ENCODE measurements at regions not wholly inside any gene's neighbourhood (a gene's known extent, or its start where the extent isn't known, plus 50 kb on each side); places are given as distances from the start of the nearest gene placed in this dataset.

- H2BK15ac ChIP-seq (replicated peaks; ENCODE audit: low read depth), result no peak overlapping the region
- H2BK5ac ChIP-seq (ENCODE audit: low read length), result no peak overlapping the region
- no peak overlapping the region for H4K8ac ChIP-seq (ENCODE audit: low read depth, low read length)
- no peak overlapping the region for H3K56ac ChIP-seq (ENCODE audit: low read length)
- H3K79me2 ChIP-seq (ENCODE audit: control insufficient read depth, insufficient read depth, low read length), result no peaks in the 10 kb centered on the region
- WGBS (ENCODE audit: extremely low coverage, insufficient coverage, low lambda C conversion rate), result no CpG with 5 or more reads among the region's 3 CpGs
- H3K9ac ChIP-seq (ENCODE audit: low read length), result no peak overlapping the region
- no peak overlapping the region for H3K4me3 ChIP-seq (ENCODE audit: low read length)
- no peak overlapping the region for H3K27ac ChIP-seq (ENCODE audit: low read depth, low read length)
- H3K36me3 ChIP-seq (ENCODE audit: control insufficient read depth, insufficient read depth, low read length), result no peaks in the 10 kb centered on the region
- H3K4me1 ChIP-seq (ENCODE audit: control insufficient read depth, low read depth, low read length), result no peaks in the 10 kb centered on the region
- H3K4me2 ChIP-seq (ENCODE audit: low read length), result no peak overlapping the region
- H3K4ac ChIP-seq (ENCODE audit: low read depth, low read length), result no peak overlapping the region
- H4K5ac ChIP-seq (ENCODE audit: low read length), result no peak overlapping the region
- no peaks in the 10 kb centered on the region for H3K27me3 ChIP-seq (ENCODE audit: insufficient read depth, low read length, poor library complexity)
- H3K18ac ChIP-seq (ENCODE audit: low read length), result no peak overlapping the region
- DNase-seq, result no peak
- no peak overlapping the region for H2BK120ac ChIP-seq (ENCODE audit: low read depth, low read length)
- H3K23ac ChIP-seq (ENCODE audit: low read length), result no peak overlapping the region
- no peak overlapping the region for H2AK5ac ChIP-seq (ENCODE audit: low read length)
- H3K79me1 ChIP-seq (ENCODE audit: low read length), result no peaks in the 10 kb centered on the region
These were observed 186.4 kb upstream of the FAM78B start for GRCh38 chr1:166353213-166353612.

DNA sequence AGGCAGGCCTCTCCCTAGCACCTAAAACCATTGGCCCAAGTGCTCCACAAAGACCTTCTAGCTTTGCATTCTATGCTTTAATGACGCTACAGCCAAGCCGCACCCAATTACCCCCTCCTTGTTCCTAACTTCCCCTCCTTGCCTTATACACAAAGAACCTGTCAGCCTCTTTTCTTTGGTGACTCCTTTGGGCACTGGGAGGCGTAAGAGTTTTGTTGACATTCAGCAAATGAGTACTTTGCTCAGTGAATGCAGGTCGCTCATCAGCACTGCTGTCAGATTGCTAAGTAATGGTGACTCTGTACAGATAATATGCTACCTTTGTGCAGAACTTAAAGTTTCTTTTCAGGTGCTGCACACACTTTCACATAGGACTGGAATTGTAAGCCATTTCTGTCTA, 187.6 kb upstream of the FAM78B start:
- Histone ChIP-seq H3K4me2 (ENCODE audit: low read length) (no peak overlapping the region), H3K36me3 (ENCODE audit: control insufficient read depth, insufficient read depth, low read length) (no peaks in the 10 kb centered on the region), H4K5ac (ENCODE audit: low read length) (no peak overlapping the region), H3K79me2 (ENCODE audit: control insufficient read depth, insufficient read depth, low read length) (no peaks in the 10 kb centered on the region), H2BK120ac (ENCODE audit: low read depth, low read length) (no peak overlapping the region), H3K9ac (ENCODE audit: low read length) (no peak overlapping the region), H2BK15ac (replicated peaks; ENCODE audit: low read depth) (no peak overlapping the region), H2BK5ac (ENCODE audit: low read length) (no peak overlapping the region), H2AK5ac (ENCODE audit: low read length) (no peak overlapping the region), H3K4ac (ENCODE audit: low read depth, low read length) (no peak overlapping the region), H3K27me3 (ENCODE audit: insufficient read depth, low read length, poor library complexity) (no peaks in the 10 kb centered on the region), H3K18ac (ENCODE audit: low read length) (no peak overlapping the region), H3K79me1 (ENCODE audit: low read length) (no peaks in the 10 kb centered on the region), H4K8ac (ENCODE audit: low read depth, low read length) (no peak overlapping the region), H3K56ac (ENCODE audit: low read length) (no peak overlapping the region), H3K23ac (ENCODE audit: low read length) (no peak overlapping the region), H3K27ac (ENCODE audit: low read depth, low read length) (no peak overlapping the region), H3K4me1 (ENCODE audit: control insufficient read depth, low read depth, low read length) (no peaks in the 10 kb centered on the region), H3K4me3 (ENCODE audit: low read length) (no peak overlapping the region)
- no CpG with 5 or more reads among the region's 4 CpGs for WGBS (ENCODE audit: extremely low coverage, insufficient coverage, low lambda C conversion rate)
- peak; percentile 57 for DNase-seq

DNA sequence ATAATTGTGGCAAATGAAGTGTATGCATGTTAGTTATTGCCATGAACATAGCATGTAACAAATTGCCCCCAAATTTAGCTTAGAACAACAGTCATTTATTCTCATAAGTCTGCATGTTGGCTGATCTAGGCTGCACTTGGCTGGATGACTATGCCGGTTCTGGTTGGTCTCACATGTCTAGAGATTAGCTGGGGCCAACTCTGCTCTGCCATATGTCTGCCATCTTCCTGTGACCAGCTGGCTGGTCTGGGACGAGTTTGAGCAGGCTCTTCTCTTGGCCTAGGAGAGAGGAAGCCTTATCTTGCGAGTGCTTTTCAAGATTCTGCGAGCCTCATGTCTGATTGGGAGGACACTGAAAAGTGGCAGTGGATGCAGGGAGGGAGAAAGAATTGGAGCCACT, 198.3 kb upstream of the FAM78B start:
- Histone ChIP-seq H3K56ac (ENCODE audit: low read length) (no peak overlapping the region), H3K18ac (ENCODE audit: low read length) (no peak overlapping the region), H3K79me2 (ENCODE audit: control insufficient read depth, insufficient read depth, low read length) (no peaks in the 10 kb centered on the region), H3K79me1 (ENCODE audit: low read length) (no peaks in the 10 kb centered on the region), H2AK5ac (ENCODE audit: low read length) (no peak overlapping the region), H2BK15ac (replicated peaks; ENCODE audit: low read depth) (no peak overlapping the region), H3K23ac (ENCODE audit: low read length) (no peak overlapping the region), H3K36me3 (ENCODE audit: control insufficient read depth, insufficient read depth, low read length) (no peaks in the 10 kb centered on the region), H4K5ac (ENCODE audit: low read length) (no peak overlapping the region), H3K4ac (ENCODE audit: low read depth, low read length) (no peak overlapping the region), H2BK120ac (ENCODE audit: low read depth, low read length) (no peak overlapping the region), H3K4me2 (ENCODE audit: low read length) (no peak overlapping the region), H3K4me1 (ENCODE audit: control insufficient read depth, low read depth, low read length) (no peaks in the 10 kb centered on the region), H3K27ac (ENCODE audit: low read depth, low read length) (no peak overlapping the region), H3K9ac (ENCODE audit: low read length) (no peak overlapping the region), H3K27me3 (ENCODE audit: insufficient read depth, low read length, poor library complexity) (no peaks in the 10 kb centered on the region), H3K4me3 (ENCODE audit: low read length) (no peak overlapping the region), H4K8ac (ENCODE audit: low read depth, low read length) (no peak overlapping the region), H2BK5ac (ENCODE audit: low read length) (no peak overlapping the region)
- no peak for DNase-seq
- WGBS (ENCODE audit: extremely low coverage, insufficient coverage, low lambda C conversion rate), result no CpG with 5 or more reads among the region's 4 CpGs

- Histone ChIP-seq H4K8ac (ENCODE audit: low read depth, low read length) (no peak overlapping the region), H3K9ac (ENCODE audit: low read length) (no peak overlapping the region), H3K56ac (ENCODE audit: low read length) (no peak overlapping the region), H3K18ac (ENCODE audit: low read length) (no peak overlapping the region), H3K4me1 (ENCODE audit: control insufficient read depth, low read depth, low read length) (no peaks in the 10 kb centered on the region), H3K36me3 (ENCODE audit: control insufficient read depth, insufficient read depth, low read length) (no peaks in the 10 kb centered on the region), H2BK120ac (ENCODE audit: low read depth, low read length) (no peak overlapping the region), H3K79me2 (ENCODE audit: control insufficient read depth, insufficient read depth, low read length) (no peaks in the 10 kb centered on the region), H3K4me2 (ENCODE audit: low read length) (no peak overlapping the region), H2AK5ac (ENCODE audit: low read length) (no peak overlapping the region), H2BK5ac (ENCODE audit: low read length) (no peak overlapping the region), H3K4ac (ENCODE audit: low read depth, low read length) (no peak overlapping the region), H3K23ac (ENCODE audit: low read length) (no peak overlapping the region), H3K27me3 (ENCODE audit: insufficient read depth, low read length, poor library complexity) (no peaks in the 10 kb centered on the region), H3K79me1 (ENCODE audit: low read length) (no peaks in the 10 kb centered on the region), H4K5ac (ENCODE audit: low read length) (no peak overlapping the region), H2BK15ac (replicated peaks; ENCODE audit: low read depth) (no peak overlapping the region), H3K4me3 (ENCODE audit: low read length) (no peak overlapping the region), H3K27ac (ENCODE audit: low read depth, low read length) (no peak overlapping the region)
- no peak for DNase-seq
- no CpG with 5 or more reads among the region's 3 CpGs for WGBS (ENCODE audit: extremely low coverage, insufficient coverage, low lambda C conversion rate)
These were observed 201.2 kb upstream of the FAM78B start for GRCh38 chr1:166368030-166368429.

DNA sequence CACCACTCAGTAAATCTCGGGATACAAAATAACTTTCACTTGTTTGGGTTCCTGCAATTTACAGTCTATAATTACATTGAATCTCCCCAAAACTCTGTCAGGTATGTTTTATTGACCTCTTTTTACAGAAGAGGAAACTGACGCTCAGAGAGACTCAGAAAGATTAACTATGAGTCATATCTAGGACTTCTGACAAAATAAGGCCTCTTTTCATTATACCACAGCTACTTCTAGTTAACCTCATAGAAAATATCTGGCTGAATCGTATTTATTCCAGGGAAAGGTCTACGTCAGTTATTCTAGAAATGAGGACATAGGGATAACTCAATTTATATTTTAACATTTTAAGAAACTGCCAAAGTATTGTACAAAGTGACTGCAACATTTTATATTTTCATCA, 211.1 kb upstream of the FAM78B start:
- no peak overlapping the region for H3K4me3 ChIP-seq (ENCODE audit: low read length)
- H2BK120ac ChIP-seq (ENCODE audit: low read depth, low read length), result no peak overlapping the region
- no peak overlapping the region for H2AK5ac ChIP-seq (ENCODE audit: low read length)
- H3K18ac ChIP-seq (ENCODE audit: low read length), result no peak overlapping the region
- no peaks in the 10 kb centered on the region for H3K4me1 ChIP-seq (ENCODE audit: control insufficient read depth, low read depth, low read length)
- H3K4me2 ChIP-seq (ENCODE audit: low read length), result no peak overlapping the region
- H3K23ac ChIP-seq (ENCODE audit: low read length), result no peak overlapping the region
- no peaks in the 10 kb centered on the region for H3K27me3 ChIP-seq (ENCODE audit: insufficient read depth, low read length, poor library complexity)
- no peak overlapping the region for H4K8ac ChIP-seq (ENCODE audit: low read depth, low read length)
- H3K56ac ChIP-seq (ENCODE audit: low read length), result no peak overlapping the region
- no peak for DNase-seq
- H3K27ac ChIP-seq (ENCODE audit: low read depth, low read length), result no peak overlapping the region
- H2BK15ac ChIP-seq (replicated peaks; ENCODE audit: low read depth), result no peak overlapping the region
- H3K36me3 ChIP-seq (ENCODE audit: control insufficient read depth, insufficient read depth, low read length), result no peaks in the 10 kb centered on the region
- H4K5ac ChIP-seq (ENCODE audit: low read length), result no peak overlapping the region
- no peak overlapping the region for H3K4ac ChIP-seq (ENCODE audit: low read depth, low read length)
- no CpG with 5 or more reads among the region's 4 CpGs for WGBS (ENCODE audit: extremely low coverage, insufficient coverage, low lambda C conversion rate)
- no peak overlapping the region for H3K9ac ChIP-seq (ENCODE audit: low read length)
- no peaks in the 10 kb centered on the region for H3K79me1 ChIP-seq (ENCODE audit: low read length)
- no peak overlapping the region for H2BK5ac ChIP-seq (ENCODE audit: low read length)
- no peaks in the 10 kb centered on the region for H3K79me2 ChIP-seq (ENCODE audit: control insufficient read depth, insufficient read depth, low read length)

DNA sequence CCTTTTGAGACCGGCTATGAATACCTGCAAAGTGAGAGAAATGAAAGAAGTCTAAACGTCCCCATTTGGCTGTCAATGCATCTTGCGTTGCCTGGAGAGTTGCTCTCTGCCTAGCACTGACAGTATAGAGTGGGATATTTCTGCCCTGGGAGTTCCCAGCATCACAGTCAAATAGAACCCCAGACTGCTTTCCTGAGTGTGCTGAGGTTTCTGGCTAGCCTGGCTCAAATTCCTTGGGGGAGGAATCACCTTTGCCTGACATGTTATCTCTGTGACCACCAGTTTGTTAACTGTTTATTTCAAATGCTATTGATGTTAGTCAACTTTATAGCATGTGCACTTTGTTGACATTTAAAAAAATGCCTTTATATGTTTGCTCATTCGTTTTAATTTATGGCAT, 212.0 kb upstream of the FAM78B start:
- H3K4me1 ChIP-seq (ENCODE audit: control insufficient read depth, low read depth, low read length), result peaks cover 2% of the 10 kb centered on the region
- no peaks in the 10 kb centered on the region for H3K36me3 ChIP-seq (ENCODE audit: control insufficient read depth, insufficient read depth, low read length)
- no peaks in the 10 kb centered on the region for H3K79me2 ChIP-seq (ENCODE audit: control insufficient read depth, insufficient read depth, low read length)
- H3K23ac ChIP-seq (ENCODE audit: low read length), result no peak overlapping the region
- no peak overlapping the region for H3K4me3 ChIP-seq (ENCODE audit: low read length)
- H3K9ac ChIP-seq (ENCODE audit: low read length), result no peak overlapping the region
- no peaks in the 10 kb centered on the region for H3K79me1 ChIP-seq (ENCODE audit: low read length)
- no peak overlapping the region for H4K8ac ChIP-seq (ENCODE audit: low read depth, low read length)
- no peak overlapping the region for H3K56ac ChIP-seq (ENCODE audit: low read length)
- no peak overlapping the region for H3K18ac ChIP-seq (ENCODE audit: low read length)
- H3K4me2 ChIP-seq (ENCODE audit: low read length), result no peak overlapping the region
- H2AK5ac ChIP-seq (ENCODE audit: low read length), result no peak overlapping the region
- no peaks in the 10 kb centered on the region for H3K27me3 ChIP-seq (ENCODE audit: insufficient read depth, low read length, poor library complexity)
- peak; percentile 25 for DNase-seq
- H2BK5ac ChIP-seq (ENCODE audit: low read length), result no peak overlapping the region
- no peak overlapping the region for H4K5ac ChIP-seq (ENCODE audit: low read length)
- no peak overlapping the region for H3K27ac ChIP-seq (ENCODE audit: low read depth, low read length)
- peak overlapping the region; percentile 6 for H2BK15ac ChIP-seq (replicated peaks; ENCODE audit: low read depth)
- no peak overlapping the region for H2BK120ac ChIP-seq (ENCODE audit: low read depth, low read length)
- H3K4ac ChIP-seq (ENCODE audit: low read depth, low read length), result no peak overlapping the region
- no CpG with 5 or more reads among the region's 4 CpGs for WGBS (ENCODE audit: extremely low coverage, insufficient coverage, low lambda C conversion rate)
